Cardiac muscle cell (in vitro differentiated cells and primary cell): ENCODE measurements at regions not wholly inside any gene's neighbourhood (a gene's known extent, or its start where the extent isn't known, plus 50 kb on each side); places are given as distances from the start of the nearest gene placed in this dataset.

Source experiments
- DNase-seq, 2 donors: peaks; one replicate each; pipeline versions ENCODE4 v3.0.0 to v3.0.0-alpha.2; 2010 to 2017; ENCODE audit warnings: low read depth in 1 of 2, low spot score in 1 of 2
- H3K27ac ChIP-seq: fragments of 200-600 bp; sonication (generic); 2 replicates; pipeline ENCODE4 v1.5.1; 2016
- H3K27me3 ChIP-seq: fragments of 200-600 bp; sonication (generic); 2 replicates; pipeline ENCODE4 v1.6.0; 2016; ENCODE audit warnings: control low read depth
- H3K36me3 ChIP-seq: fragments of 200-600 bp; sonication (generic); 2 replicates; pipeline ENCODE4 v1.5.1; 2016; ENCODE audit warnings: control low read depth
- H3K4me1 ChIP-seq: fragments of 200-600 bp; sonication (generic); 2 replicates; pipeline ENCODE4 v1.8.1; 2017; ENCODE audit warnings: low read depth, mild to moderate bottlenecking, mixed run types
- H3K4me3 ChIP-seq: fragments of 200-600 bp; sonication (generic); 2 replicates; pipeline ENCODE4 v1.5.1; 2016; ENCODE audit warnings: mild to moderate bottlenecking
- H3K9me3 ChIP-seq: fragments of 200-600 bp; sonication (generic); 2 replicates; pipeline ENCODE4 v1.5.1; 2017; ENCODE audit warnings: low read depth, mild to moderate bottlenecking, control low read depth
- CTCF ChIP-seq: IDR thresholded peaks from 2 replicates; pipeline ENCODE4 v1.5.1; 2012; ENCODE audit warnings: low read depth, mild to moderate bottlenecking, low read length

- Histone ChIP-seq H3K27ac (no peak overlapping the region), H3K27me3 (no peaks in the 10 kb centered on the region), H3K36me3 (no peaks in the 10 kb centered on the region), H3K9me3 (no peaks in the 10 kb centered on the region), H3K4me1 (no peaks in the 10 kb centered on the region), H3K4me3 (no peak overlapping the region)
- no peak for TF ChIP-seq CTCF
- no peak for DNase-seq
Observed at GRCh38 chr3:106121491-106122289, 252.9 kb upstream of the CBLB start.

GRCh38 chr3:106124818-106125217, 256.0 kb upstream of the CBLB start:
- no peak for DNase-seq
- H3K27ac ChIP-seq, result no peak overlapping the region
- no peaks in the 10 kb centered on the region for H3K4me1 ChIP-seq
- no peaks in the 10 kb centered on the region for H3K9me3 ChIP-seq
- TF ChIP-seq CTCF, result no peak
- H3K4me3 ChIP-seq, result no peak overlapping the region
- no peaks in the 10 kb centered on the region for H3K27me3 ChIP-seq
- H3K36me3 ChIP-seq, result no peaks in the 10 kb centered on the region

GRCh38 chr3:106125321-106125720, 256.5 kb upstream of the CBLB start:
- no peak overlapping the region for H3K4me3 ChIP-seq
- H3K4me1 ChIP-seq, result no peaks in the 10 kb centered on the region
- H3K9me3 ChIP-seq, result no peaks in the 10 kb centered on the region
- no peaks in the 10 kb centered on the region for H3K27me3 ChIP-seq
- no peak for DNase-seq
- no peaks in the 10 kb centered on the region for H3K36me3 ChIP-seq
- no peak for TF ChIP-seq CTCF
- H3K27ac ChIP-seq, result no peak overlapping the region

GRCh38 chr3:106126067-106126845, 257.4 kb upstream of the CBLB start:
- no peak overlapping the region for H3K27ac ChIP-seq
- H3K9me3 ChIP-seq, result no peaks in the 10 kb centered on the region
- H3K4me1 ChIP-seq, result peaks cover 8% of the 10 kb centered on the region
- no peaks in the 10 kb centered on the region for H3K27me3 ChIP-seq
- TF ChIP-seq CTCF, result no peak
- no peaks in the 10 kb centered on the region for H3K36me3 ChIP-seq
- H3K4me3 ChIP-seq, result no peak overlapping the region
- no peak for DNase-seq

- TF ChIP-seq CTCF, result no peak
- no peak for DNase-seq
- Histone ChIP-seq H3K9me3 (no peaks in the 10 kb centered on the region), H3K4me3 (no peak overlapping the region), H3K4me1 (peaks cover 13% of the 10 kb centered on the region), H3K27ac (no peak overlapping the region), H3K27me3 (no peaks in the 10 kb centered on the region), H3K36me3 (no peaks in the 10 kb centered on the region)
Observed at GRCh38 chr3:106126846-106127235, 258.0 kb upstream of the CBLB start.
